ENCODE measurements at regions not wholly inside any gene's neighbourhood (a gene's known extent, or its start where the extent isn't known, plus 50 kb on each side); places are given as distances from the start of the nearest gene placed in this dataset.
A peak's percentile ranks its signal among the peaks of the same experiment; 100 is the strongest.

DNA sequence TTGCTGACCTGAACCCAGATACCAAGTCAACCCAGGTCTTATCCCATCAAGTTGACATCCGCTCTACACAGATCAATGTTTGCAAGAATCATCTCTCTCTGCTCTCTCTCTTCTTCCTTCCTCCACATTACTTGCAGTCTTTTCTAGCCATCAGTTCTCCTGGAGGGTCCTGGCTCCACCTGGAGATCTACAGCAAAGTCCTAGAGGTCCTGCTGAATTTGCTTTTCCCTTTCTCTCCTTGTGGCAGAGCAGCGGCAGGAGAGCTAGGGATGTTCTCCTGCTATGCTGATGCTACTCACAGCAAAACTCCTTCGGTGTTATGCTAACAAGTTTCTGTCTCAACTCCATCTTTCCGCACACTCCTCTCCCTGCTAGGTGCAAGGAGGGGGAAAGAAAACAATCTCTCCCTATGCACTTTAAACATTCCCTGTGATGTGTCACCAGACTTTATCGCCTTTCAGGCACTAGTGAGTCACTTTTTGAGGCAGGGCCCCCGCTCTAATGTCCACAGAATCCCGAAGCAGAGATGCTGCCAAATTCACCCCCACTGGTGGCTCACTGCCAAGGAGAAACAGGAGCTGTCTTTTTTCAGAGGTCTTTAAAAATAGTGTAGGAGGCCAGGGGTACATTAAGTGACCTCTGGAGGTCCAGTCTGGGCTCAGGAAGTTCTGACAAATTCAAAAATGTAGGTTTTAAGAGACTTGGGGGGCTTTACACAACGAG, 62.6 kb downstream of the FAM50B start:
- H3K9me3 ChIP-seq (ENCODE audit: control insufficient read depth, low read length), result peaks cover 19% of the 10 kb centered on the region
- H3K27ac ChIP-seq (ENCODE audit: low read depth, low read length), result no peak overlapping the region
- Mint-ChIP-seq H3K27me3 (ENCODE audit: insufficient read depth) (peaks cover 6% of the 10 kb centered on the region), H3K36me3 (ENCODE audit: low read depth) (no peaks in the 10 kb centered on the region), H3K27ac (no peak overlapping the region), H3K4me3 (no peak overlapping the region), H3K9me3 (peaks cover 17% of the 10 kb centered on the region), H3K4me1 (peaks cover 22% of the 10 kb centered on the region)
- H3K4me1 ChIP-seq (ENCODE audit: control insufficient read depth, insufficient read depth, low read length), result peaks cover 11% of the 10 kb centered on the region
- no peak overlapping the region for H3K4me3 ChIP-seq (ENCODE audit: low read length)
- H3K27me3 ChIP-seq (ENCODE audit: control insufficient read depth, insufficient read depth, low read length, poor library complexity, severe bottlenecking), result no peaks in the 10 kb centered on the region
- TF ChIP-seq, protein P1, sequence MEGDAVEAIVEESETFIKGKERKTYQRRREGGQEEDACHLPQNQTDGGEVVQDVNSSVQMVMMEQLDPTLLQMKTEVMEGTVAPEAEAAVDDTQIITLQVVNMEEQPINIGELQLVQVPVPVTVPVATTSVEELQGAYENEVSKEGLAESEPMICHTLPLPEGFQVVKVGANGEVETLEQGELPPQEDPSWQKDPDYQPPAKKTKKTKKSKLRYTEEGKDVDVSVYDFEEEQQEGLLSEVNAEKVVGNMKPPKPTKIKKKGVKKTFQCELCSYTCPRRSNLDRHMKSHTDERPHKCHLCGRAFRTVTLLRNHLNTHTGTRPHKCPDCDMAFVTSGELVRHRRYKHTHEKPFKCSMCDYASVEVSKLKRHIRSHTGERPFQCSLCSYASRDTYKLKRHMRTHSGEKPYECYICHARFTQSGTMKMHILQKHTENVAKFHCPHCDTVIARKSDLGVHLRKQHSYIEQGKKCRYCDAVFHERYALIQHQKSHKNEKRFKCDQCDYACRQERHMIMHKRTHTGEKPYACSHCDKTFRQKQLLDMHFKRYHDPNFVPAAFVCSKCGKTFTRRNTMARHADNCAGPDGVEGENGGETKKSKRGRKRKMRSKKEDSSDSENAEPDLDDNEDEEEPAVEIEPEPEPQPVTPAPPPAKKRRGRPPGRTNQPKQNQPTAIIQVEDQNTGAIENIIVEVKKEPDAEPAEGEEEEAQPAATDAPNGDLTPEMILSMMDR (conservative IDR thresholded peaks at IDR 0.05), result no peak
- WGBS, 2 experiments (ENCODE audit: insufficient coverage in 1 of 2, insufficient read length in 1 of 2), result 81 to 90% methylated on average over 6 to 8 of the region's 8 CpGs
- no peaks in the 10 kb centered on the region for H3K36me3 ChIP-seq (ENCODE audit: control insufficient read depth, insufficient read depth, low read length)
- no peak overlapping the region for H3K9ac ChIP-seq (ENCODE audit: extremely low read depth, low read length, poor library complexity, severe bottlenecking)
- DNase-seq, result peak; percentile 35

DNA sequence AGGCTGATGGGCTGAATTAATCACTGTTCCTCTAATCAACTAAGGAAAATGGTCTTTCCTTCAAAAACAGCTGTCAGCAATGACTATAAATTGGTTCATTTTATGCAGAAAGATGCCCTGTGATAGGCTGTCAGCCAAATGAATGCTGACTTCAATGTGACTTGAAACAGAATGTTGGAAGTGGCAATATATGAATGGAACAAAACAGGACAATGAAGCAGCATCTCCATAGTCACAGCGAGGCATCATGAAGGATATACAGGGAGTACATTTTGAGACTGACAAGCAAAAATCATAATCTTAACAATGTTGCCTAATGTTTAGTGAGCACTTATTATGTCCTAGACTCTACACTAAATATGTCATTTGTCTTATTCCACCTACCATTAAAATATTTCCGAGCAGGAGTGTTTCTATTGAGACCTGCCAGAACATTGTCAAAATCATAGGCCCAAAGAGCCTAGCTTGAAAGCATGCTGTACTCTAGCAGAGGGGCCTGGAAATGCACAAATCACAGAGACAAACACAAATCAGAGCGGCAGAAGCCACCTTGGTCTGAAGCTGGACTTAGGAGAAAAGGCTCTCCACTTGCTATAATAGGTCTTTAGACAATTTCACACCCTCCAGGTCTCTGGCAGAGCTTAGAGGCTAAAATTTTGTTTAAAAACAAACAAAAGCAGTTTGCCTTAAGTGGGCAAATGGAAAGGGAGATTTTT, 63.3 kb downstream of the FAM50B start:
- TF ChIP-seq, protein P1 (conservative IDR thresholded peaks at IDR 0.05), result no peak
- Mint-ChIP-seq H3K4me3 (no peak overlapping the region), H3K4me1 (peaks cover 15% of the 10 kb centered on the region), H3K36me3 (ENCODE audit: low read depth) (no peaks in the 10 kb centered on the region), H3K27ac (no peak overlapping the region), H3K9me3 (peaks cover 24% of the 10 kb centered on the region), H3K27me3 (ENCODE audit: insufficient read depth) (peaks cover 6% of the 10 kb centered on the region)
- Histone ChIP-seq H3K4me3 (ENCODE audit: low read length) (no peak overlapping the region), H3K36me3 (ENCODE audit: control insufficient read depth, insufficient read depth, low read length) (no peaks in the 10 kb centered on the region), H3K9ac (ENCODE audit: extremely low read depth, low read length, poor library complexity, severe bottlenecking) (no peak overlapping the region), H3K27ac (ENCODE audit: low read depth, low read length) (no peak overlapping the region), H3K27me3 (ENCODE audit: control insufficient read depth, insufficient read depth, low read length, poor library complexity, severe bottlenecking) (no peaks in the 10 kb centered on the region), H3K9me3 (ENCODE audit: control insufficient read depth, low read length) (peaks cover 27% of the 10 kb centered on the region), H3K4me1 (ENCODE audit: control insufficient read depth, insufficient read depth, low read length) (peaks cover 10% of the 10 kb centered on the region)
- WGBS, 2 experiments (ENCODE audit: insufficient coverage in 1 of 2, insufficient read length in 1 of 2), result 92 to 97% methylated on average over 2 to 3 of the region's 3 CpGs
- peak; percentile 6 for DNase-seq

DNA sequence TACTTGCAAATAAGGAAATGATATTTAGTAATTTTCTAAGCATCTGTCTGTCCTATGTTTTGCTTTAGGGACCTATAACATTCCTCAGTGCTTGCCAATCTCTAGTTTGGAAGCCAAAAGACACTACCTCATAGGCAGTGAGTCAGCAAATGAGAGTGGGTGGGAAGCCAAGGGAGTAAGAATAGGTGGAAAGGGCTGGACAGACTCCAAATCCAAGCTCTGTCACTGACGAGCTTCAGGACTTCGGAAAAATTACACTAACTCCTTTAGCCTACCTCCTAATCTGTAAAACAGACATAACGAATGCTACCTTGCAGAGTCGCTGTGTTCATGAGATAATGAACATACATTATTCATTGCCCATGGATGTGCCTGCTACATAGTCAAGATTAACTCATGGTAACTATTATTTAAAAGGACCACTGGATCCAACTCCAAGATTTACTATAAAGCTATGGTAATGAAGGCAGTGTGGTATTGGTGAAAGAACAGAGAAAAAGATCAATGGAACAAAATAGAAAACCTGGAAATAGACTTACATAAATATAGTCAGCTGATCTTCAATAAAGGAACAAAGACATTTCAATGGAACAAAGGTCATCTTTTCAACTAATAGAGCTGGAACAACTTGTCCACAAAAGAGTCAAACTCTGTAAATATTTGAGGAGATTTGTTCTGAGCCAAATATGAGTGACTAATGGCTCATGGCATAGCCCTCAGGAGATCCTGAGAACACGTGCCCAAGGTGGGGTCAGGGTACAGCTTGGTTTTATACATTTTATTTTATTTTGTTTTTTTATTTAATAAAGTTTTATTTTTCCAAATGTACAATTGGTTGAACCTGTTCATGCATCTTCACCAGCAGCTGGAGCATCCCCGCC, 64.1 kb downstream of the FAM50B start:
- Histone ChIP-seq H3K36me3 (ENCODE audit: control insufficient read depth, insufficient read depth, low read length) (no peaks in the 10 kb centered on the region), H3K27ac (ENCODE audit: low read depth, low read length) (no peak overlapping the region), H3K9me3 (ENCODE audit: control insufficient read depth, low read length) (peaks cover 35% of the 10 kb centered on the region), H3K9ac (ENCODE audit: extremely low read depth, low read length, poor library complexity, severe bottlenecking) (no peak overlapping the region), H3K27me3 (ENCODE audit: control insufficient read depth, insufficient read depth, low read length, poor library complexity, severe bottlenecking) (no peaks in the 10 kb centered on the region), H3K4me3 (ENCODE audit: low read length) (no peak overlapping the region), H3K4me1 (ENCODE audit: control insufficient read depth, insufficient read depth, low read length) (peaks cover 6% of the 10 kb centered on the region)
- H3K9me3 Mint-ChIP-seq, result peaks cover 32% of the 10 kb centered on the region
- peak; percentile 7 for DNase-seq
- peaks cover 10% of the 10 kb centered on the region for H3K4me1 Mint-ChIP-seq
- H3K36me3 Mint-ChIP-seq (ENCODE audit: low read depth), result no peaks in the 10 kb centered on the region
- WGBS, 2 experiments (ENCODE audit: insufficient coverage in 1 of 2, insufficient read length in 1 of 2), result 89 to 90% methylated on average over 3 to 6 of the region's 6 CpGs
- TF ChIP-seq, protein P1 (conservative IDR thresholded peaks at IDR 0.05), result no peak
- H3K27ac Mint-ChIP-seq, result no peak overlapping the region
- H3K27me3 Mint-ChIP-seq (ENCODE audit: insufficient read depth), result peaks cover 6% of the 10 kb centered on the region
- H3K4me3 Mint-ChIP-seq, result no peak overlapping the region
